COLO668 (cell line): ENCODE measurements at regions not wholly inside any gene's neighbourhood (a gene's known extent, or its start where the extent isn't known, plus 50 kb on each side); places are given as distances from the start of the nearest gene placed in this dataset.

Experiments used
- DNase-seq: peaks from one replicate; lab custom pipeline; 2025; ENCODE audit not compliant: unreplicated experiment; lab: John Stamatoyannopoulos, UW

DNA sequence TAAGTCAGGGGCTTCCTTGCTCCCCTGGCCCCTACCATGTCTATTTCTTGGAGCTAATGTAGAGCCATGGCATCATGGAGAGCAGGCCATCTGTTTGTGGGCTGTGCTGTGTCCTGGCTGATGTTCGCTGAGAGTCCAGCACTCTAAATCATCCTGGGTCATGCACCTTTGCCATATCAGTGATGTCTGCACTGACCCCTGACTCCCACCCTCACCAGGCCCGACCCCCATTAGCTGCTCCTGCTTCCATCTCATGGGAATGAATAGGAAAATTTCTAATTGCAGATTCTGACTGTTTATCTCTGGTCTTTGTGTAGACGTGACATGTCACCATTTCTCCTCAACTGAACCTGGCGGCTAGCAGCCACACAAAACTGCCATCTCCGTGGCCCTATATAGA, 236.9 kb downstream of the NSG2 start:
- no peak for DNase-seq

DNA sequence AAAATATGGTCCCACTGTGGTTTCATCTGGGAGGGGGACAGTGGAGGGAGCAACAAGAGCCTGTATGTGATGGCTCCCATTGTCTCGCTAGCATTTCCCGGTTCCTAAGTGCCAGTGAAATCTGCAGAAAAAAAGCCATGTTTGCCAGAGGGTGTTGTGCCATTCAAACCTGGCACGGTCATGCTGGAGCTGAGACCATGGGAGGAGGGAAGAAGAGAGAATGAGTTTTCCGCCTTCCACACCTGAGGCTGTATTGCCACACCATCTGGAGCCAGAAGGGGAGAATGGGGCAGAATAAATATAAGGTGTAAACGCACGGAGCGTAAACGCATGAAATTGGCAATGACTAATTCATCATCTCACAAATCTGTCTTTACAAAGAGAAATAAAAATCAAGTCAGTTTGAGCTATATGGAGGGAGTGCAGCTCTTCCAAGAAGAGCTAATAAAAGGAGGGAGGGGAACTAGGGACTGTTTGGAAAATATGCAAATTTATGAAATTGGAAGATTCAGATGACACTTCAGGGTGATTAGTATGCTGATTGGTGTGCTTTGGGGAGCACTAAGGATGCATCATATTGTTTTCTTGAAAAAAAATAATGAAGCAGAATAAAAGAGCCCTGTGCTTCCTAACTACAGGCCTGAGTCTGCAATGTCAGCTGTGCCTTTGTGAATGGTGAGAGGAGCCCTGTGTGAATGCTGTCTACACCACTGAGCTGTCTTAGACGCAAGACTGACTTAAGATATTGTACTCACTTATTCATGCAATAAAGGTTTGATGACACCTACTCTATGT, 237.9 kb downstream of the NSG2 start:
- DNase-seq: no peak

DNA sequence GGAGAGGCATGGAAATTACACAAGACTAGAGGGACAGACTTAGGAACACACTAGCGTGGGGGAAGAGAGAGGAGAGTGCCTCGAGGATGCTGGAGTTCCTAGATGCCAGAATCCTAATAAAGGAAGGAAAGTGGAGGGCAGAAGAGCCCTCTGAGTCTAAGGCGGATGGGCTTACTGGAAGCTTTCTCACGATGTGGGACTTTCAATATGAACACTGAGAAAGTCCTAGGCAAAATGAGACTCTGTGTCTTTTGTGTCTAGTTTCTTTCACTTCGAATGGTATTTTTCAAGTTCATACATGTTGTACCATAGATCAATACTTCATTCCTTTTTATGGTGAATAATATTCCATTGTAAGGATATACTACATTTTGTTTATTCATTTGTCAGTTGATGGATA, 239.4 kb downstream of the NSG2 start:
- no peak for DNase-seq

DNA sequence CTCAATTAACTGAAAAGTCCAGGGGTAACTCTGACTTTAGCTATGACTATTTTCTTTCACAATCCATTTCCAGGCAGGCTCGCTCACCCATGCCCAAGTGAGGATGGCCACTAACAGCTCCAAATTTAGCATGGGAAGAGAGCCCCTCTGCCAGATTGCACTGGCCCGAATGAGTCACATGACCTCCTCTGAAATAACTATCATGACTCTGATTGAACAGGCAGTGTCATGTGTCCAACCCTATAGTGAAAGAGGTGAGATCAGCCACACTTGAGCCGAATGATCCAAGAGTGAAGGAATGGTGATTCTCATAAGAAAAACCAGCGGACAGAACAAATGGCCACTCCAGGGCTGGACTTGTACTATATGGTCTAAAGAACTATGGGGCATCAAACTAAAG, 242.3 kb downstream of the NSG2 start:
- no peak for DNase-seq

DNA sequence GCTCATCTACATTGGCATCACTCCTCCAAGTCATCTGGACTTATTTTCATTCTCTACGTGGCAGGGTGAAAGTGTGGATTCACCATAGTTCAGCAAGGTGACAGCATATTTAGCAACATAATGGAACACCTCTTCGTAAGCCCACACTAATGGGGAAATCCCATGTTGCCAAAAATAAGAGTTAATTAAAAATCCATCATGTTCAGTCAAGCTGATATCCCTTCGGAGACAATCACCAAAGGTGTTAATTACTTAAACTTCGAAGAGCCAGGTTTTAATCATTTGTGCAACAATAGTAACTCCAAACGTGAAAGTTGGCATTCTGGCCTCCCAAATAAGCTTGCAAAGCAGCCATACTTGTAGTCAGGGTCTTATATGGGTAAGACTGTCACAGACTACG, 242.9 kb downstream of the NSG2 start:
- no peak for DNase-seq

DNA sequence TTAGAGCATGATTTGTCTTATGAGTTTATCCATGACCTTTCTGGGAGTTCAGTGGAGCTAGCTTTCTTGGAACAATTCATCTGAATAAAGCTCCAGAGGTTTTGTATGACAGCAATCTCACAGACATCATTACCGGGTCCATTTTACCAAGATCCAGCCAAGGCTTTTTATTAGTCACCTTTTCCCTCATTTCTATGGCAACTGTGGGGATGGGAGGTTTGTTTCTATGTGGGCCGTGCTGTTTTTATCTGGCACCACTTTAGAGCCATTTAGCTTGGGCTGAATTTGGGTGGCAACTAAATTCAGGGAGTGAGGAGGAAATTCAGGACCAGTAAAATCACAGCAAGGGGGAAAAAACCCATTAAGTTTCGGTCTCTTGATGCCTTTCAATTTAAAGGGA, 245.7 kb downstream of the NSG2 start:
- no peak for DNase-seq

DNA sequence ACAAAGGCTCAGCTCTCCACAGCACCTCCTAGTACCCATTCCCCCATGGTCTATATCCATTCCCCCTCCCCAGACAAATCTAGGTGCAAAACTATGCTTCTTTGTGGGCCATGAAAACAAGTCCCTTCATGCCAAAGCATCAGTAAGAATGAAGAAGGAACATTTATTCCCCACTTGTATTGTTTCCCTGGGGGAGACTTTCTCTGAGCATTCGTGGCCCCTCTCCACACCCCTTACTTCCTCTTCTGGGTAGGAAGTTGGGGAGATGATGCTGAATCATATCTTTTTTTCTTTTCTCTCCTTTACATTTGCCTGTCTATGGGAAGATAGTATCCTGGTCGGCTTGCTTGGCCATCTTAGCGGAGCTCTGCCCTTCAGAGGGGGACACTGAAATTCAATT, 246.8 kb downstream of the NSG2 start:
- no peak for DNase-seq

DNA sequence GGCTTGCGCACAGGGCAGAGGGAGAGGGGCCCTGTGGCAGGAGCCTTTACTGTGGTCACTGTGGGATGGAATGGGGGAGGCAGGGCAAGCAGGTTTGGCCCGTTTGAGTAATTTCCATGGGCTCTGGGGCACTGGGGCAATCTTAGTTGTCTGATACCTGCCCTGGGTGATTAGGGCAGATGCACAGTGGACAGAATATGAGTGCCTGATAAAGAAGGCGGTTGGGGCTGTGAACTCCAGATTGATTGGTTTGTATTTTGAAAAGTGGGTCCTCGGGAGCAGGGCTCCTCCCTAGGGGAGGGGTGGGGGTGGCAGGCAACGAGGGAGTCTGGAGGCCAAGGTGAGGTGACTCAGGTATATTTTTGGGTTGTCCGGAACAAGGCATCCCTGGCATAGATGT, 247.5 kb downstream of the NSG2 start:
- DNase-seq: no peak

DNA sequence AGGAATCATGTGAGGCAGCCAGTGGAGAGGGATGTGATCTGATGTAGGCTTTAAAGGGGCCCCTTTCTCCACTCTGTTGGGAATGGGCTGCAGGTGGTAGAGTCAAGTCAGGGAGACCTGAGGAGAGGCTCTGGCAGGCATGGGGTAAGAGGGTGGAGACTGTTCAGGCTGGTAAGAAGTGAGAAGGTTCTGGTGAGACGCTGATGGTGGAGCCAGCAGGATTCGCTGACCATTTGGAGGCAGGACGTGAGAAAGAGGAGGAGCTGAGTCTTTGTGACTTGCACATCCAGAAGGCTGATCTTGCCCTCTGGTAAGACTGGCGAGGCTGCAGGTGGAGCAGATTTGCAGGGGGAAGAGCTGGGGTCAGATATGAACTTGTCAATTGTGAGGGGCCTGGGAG, 248.0 kb downstream of the NSG2 start:
- no peak for DNase-seq

DNA sequence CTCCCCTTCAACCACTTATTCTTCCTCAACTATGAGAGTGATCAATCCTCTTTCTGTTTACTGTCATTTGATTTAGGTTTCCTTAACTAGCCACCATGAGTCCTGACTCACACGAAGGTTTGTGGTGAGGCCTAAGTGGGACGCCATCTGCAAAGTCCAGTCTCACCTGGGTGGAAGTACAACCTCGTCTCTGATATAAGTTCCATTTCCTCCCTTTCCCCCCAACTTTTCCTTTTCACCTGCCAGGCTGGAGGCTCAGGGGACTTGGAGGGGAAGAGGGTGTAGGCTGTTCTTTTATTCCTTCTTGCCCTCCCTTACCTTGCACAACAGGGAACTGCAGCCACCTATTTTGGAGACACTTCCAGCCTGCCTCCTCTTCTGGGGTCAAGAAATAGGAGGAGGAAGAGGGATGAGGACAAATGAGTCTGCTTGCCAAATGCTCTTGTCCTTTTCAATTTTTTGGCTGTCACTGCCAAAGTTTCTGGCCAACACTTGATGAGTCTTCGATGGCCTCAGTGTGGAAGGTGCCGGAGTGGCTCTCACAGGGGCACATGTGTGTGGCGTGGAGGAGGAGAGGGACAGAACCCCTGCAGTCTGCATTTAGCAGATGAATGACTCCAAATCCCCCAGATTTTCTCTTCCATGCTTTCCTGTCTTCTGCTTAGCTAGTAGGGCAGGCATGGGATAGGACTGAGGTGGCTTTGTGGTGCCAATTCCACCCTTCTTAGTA, 249.6 kb downstream of the NSG2 start:
- DNase-seq: no peak

DNA sequence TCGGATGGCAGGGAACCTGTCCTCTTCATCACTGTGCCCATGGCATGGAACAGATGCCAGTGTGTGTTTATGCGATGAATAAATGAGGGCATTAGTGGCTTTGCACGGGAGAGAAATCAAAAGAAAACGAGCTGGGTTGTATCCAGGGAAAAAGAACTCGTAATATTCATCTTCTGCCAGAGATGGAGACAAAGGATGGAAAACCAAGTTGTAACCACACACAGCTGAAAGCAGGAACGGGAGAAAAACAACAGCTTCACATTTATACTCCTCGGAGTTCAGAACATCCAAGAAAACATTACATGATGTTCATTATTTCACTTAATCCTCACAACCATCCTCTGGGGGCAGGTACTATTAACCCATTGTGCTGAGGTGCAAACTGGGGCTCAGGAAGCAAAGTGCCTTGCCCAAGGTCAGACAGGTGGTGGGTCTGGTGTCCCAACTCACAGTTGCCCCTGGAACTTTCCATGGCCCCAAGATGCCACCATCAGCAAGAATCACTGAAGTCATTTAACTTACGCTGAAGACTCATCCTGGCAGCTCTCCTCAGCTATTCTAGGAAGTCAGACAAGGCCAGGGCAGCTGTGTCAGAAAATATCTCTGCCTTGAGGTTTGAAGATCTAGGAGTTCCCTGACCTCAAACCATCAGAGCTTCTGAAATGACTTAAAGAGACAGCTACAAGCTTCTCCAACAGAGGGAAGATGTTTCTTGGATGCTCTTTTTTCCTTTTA, 250.4 kb downstream of the NSG2 start:
- no peak for DNase-seq

DNA sequence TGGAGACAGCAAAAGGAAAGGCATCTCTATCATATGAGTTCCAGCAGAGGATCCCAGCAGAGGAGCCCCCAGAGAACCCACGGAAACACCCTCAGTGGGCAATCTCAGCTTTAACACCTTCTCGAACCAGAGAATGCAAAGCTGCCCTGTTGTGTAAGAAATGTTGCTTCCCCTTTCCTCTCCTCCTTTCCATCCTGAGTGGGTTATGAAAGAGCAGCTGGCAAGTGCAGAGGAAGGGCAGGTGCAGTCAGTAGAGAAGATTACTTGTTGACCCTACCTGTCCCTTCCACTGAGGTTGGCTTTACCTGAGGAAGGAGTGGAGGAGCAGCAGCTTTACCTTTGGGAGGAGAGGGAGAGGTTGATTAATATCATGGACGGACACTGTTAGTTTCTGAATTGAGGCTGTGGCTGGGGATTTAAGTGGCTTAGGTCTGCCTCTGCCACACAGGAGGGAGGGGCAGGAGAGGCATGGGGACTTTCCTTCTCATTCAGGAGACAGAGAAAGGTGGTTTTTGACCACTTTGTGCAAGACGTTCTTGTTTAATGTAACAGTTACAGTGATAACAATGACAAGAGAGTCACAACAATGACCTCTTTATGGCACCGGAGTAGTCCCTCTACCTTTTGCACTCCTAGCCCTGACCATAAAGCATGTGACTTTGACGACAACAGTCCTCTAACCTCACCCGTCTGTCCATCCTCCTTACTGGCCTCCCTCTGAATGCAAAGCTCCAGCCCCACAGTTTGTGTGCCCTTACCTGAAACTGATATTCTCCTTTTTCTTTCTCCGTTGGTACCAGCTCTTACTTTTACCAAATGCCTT, 254.8 kb downstream of the NSG2 start:
- no peak for DNase-seq

DNA sequence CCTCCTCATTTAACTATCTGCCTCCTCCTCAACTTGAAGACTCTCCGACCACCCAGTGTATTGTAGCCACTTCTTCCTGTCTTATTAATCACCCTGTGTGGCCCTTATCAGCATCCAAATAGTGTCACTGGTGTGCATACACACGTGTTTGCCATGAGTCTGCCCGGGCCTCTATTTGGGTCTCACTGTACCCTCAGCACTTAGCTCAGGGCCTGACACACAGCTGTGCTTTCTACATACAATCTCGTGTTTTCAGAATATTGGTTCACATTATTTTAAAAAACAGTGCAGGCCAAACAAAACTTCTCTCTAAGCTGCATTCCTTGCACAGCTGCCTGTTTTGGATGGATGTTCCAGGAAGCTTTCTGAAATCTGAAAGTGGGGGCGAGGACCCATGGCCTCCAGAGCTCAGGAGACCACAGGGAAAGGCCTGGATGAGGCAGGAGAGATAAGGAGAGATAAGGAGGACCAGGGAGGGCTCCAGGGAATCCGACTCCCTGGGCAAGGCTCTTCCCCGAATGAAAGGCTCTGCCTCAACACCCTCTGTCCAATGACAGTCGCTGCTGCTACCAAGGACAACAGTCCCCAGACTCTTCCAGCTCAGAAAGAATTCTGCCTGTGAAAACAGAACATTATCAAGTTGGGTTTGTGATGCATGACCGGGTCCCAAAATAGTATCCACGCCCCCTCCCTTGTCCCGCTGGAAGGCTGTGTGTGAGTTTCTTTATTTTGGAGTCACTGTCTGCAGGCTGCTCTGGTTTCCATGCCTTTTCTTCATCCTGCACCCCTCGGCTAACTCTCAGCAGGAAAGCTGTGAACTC, 255.6 kb downstream of the NSG2 start:
- no peak for DNase-seq

DNA sequence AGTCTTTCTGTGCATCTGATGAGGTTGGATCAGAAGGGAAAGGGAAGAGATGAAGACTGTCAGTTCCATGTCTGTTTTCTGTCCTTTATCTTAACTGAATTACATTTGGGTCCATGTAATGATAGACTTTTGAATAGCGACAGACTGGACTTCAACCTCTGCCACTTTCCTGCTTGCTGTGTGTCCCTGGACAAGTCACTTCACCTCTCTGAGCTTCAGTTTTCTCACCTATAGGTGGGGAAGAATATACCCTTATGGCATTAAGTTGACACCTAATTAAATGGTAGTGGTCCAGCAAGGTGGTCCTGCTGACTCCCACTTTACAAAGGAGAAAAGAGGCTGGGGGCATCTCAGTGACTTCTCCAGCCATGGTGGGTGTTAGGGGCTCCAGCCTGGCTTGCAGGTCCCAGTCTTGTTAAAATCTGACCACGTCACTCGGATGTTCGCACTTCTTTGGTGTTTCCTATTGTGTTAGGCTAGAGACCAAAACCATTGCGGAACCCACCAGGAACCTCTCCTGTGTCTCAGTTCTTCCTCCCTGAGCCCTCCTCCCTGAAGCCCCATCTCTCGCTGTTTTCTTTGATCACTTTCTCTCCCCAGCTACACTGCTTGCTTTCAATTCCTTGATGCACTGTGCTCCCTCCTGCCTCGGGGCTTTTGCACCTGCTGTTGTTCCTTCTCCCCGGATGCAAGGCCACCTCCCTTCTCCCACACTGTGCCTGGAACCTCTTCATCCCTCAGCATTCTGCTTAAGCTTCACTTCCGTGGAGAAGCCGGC, 256.5 kb downstream of the NSG2 start:
- no peak for DNase-seq

DNA sequence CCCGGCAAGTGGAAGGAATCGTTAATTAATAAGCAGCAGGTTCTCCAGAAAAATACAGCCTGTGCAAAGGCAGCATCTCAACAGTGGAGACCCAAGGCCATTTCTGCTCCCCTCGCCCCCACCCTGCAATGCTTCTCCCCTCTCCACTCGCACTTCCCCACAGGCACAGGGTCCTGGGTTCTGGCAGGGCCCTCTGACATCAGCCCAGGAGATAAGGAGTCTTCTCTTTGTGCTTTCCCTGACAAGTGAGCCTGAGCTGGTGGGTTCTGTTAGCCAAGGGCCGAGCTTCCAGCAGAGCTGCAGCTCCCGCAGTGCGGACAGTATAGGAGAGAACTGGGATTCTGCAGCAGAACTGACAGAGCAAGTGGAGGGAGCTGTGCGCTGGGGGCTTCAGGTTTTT, 257.5 kb downstream of the NSG2 start:
- no peak for DNase-seq

DNA sequence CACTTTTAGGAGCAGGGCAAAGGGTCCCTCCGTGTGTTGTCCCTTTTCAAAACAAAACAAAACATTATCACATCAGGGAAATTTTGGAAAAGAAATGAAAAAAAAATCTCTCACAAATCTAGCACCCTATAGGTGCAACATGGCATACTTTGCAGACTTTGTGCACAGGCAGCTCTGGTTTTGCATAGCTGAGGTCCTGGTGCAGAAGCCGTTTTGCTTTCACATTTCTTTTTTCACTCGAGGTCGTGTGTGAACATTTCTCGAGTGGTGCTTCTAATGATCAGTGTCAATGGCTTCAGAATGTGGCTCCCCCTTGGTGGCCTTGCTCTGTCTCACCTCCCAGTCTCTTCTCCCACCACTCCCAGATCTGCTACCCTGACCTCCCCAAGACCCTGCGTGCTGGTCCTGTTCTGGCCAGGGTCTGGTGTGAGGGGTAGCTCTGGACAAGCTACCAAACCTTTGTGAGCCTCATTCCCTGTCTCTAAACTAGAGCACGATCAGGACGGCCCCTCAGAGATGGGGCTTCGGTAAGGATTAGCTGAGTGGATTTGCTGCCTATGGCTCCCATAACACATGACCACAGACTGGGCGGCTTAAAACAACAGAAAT, 258.0 kb downstream of the NSG2 start:
- DNase-seq: no peak

DNA sequence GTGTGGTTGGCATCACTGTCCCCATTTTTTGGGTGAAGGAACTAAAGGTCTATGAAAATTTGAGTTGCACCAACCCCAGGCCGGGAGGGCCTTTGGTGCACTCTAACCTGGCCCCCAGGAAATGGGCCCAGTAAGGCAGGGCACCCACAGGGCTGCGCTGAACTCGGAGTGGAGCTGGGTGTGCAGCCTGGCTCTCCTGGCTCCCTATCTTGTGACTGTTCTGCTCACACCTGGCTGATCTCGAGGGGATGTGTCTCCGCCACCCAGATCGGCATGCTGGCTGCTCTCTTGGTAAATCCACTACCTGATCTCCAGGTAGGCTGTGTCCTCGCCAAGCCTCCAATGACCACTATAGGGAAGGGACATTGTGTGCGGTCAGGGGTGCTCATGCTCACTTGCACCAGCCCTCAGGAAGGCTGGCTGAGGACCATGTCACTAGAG, 259.8 kb downstream of the NSG2 start:
- DNase-seq: no peak

DNA sequence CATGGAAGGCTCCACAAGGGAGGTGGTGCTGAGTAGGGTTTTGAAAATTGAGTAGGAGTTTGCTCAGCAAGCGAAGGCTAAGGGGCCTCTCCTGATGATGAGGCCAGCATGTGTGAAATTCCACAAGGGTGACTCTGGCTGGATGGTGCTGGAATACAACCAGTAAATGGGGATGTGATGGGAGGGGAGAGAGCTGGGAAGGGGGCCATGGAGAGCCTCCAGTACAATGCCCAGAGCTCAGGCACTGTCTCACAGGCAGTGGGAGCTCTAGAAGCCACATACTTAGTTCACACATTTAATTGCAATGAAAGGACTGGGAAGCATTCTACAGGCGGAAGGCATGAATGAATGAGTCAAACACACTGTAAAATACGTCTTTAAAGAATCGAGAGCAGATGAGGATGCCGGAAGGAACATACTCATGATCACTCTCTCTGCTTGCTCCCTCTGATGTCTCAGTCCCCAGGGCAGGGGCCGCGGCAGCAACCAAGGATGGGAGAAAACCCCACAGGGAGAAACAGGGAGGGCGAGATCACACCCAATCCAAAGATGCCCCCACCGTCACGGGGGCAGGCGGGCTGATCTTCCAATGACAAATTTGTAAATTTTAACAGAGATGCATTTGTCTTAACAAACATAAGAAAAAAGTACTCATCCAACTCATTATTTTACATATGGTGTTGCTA, 261.0 kb downstream of the NSG2 start:
- no peak for DNase-seq

DNA sequence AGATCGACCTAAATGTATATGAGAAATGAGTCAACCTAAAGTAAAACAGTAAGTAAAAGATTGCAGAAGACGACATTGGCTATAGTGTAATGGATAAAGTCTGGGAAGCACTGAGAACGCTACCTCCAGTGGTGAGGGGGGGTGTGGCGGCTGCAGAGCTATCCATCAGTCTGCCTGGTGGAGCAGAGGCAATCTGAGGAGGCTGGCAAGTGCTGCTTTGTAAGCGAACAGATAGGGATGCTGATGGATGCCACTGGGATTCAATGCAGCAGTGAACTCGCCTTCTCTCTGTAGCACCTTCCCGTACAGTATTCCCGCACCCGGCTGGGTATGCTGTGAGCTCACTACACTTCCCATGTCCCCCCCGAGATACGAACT, 261.5 kb downstream of the NSG2 start:
- no peak for DNase-seq
